Endothelial cell of umbilical vein (primary cell): ENCODE measurements at regions not wholly inside any gene's neighbourhood (a gene's known extent, or its start where the extent isn't known, plus 50 kb on each side); places are given as distances from the start of the nearest gene placed in this dataset.

Experiments used
- BruUV-seq: library from RNA; stranded (reverse); fragments of 400-500 nt; replicated peaks from 2 replicates; lab custom pipeline; 2021; lab: Mats Ljungman, UMichigan
- CTCF ChIA-PET: fragments of 300-600, 350-600 bp; sonication (Branson Sonifier 250); formaldehyde crosslinking; loops from one replicate; lab custom pipeline; 2021; ENCODE audit warnings: antibody characterized with exemption, inconsistent platforms; lab: Charles Lee
- POLR2A ChIA-PET: fragments of 300-600, 350-600 bp; sonication (Branson Sonifier 250); formaldehyde crosslinking; loops from one replicate; lab custom pipeline; 2021; ENCODE audit warnings: antibody characterized with exemption, inconsistent platforms; lab: Charles Lee
- DNase-seq: peaks from one replicate; pipeline ENCODE4 v3.0.0-alpha.2; 2011; ENCODE audit warnings: low read depth, low spot score
- FAIRE-seq: peaks from 2 replicates; lab custom pipeline; 2011; peaks lifted over from hg19 to GRCh38; lab: Jason Lieb, UNC
- H2AFZ ChIP-seq: 2 replicates; pipeline ENCODE4 v1.6.0; 2012; ENCODE audit warnings: low read depth, low read length, control low read depth, inconsistent platforms
- H3K27ac ChIP-seq: 2 replicates; pipeline ENCODE4 v1.5.1; 2011; ENCODE audit warnings: low read depth, mild to moderate bottlenecking, control low read depth, low read length, moderate library complexity; ENCODE audit not compliant: insufficient read depth
- H3K27me3 ChIP-seq, 2 experiments: 2 replicates each; pipeline versions ENCODE4 v1.6.0 to v1.6.1; 2011; ENCODE audit warnings: low read length in 2 of 2, mixed read lengths in 1 of 2; ENCODE audit not compliant: control insufficient read depth in 2 of 2, insufficient read depth in 2 of 2
- H3K36me3 ChIP-seq, 2 experiments: 2 replicates in 1 of 2; 3 replicates in 1 of 2; pipeline ENCODE4 v1.5.1; 2011; ENCODE audit warnings: low read length in 2 of 2, mild to moderate bottlenecking in 1 of 2, moderate library complexity in 1 of 2; ENCODE audit not compliant: control insufficient read depth in 2 of 2, insufficient read depth in 2 of 2; ENCODE audit errors: extremely low read depth in 1 of 2
- H3K4me1 ChIP-seq: 3 replicates; pipeline ENCODE4 v1.5.1; 2011; ENCODE audit warnings: mild to moderate bottlenecking, low read length; ENCODE audit not compliant: control insufficient read depth, insufficient read depth; ENCODE audit errors: extremely low read depth
- H3K4me2 ChIP-seq: 2 replicates; pipeline ENCODE4 v1.6.1; 2011; ENCODE audit warnings: low read length, control low read depth, mixed read lengths; ENCODE audit not compliant: insufficient read depth
- H3K4me3 ChIP-seq, 3 experiments: fragments of 200-600 bp in 1 of 3; sonication (generic), shearing (Covaris generic) in 1 of 3; replicated peaks in 1 of 3; 2 replicates each; pipeline ENCODE4 v1.5.1; 2011 to 2016; ENCODE audit warnings: control low read depth in 3 of 3, low read length in 3 of 3, mild to moderate bottlenecking in 2 of 3, inconsistent platforms in 1 of 3, low read depth in 1 of 3, moderate library complexity in 1 of 3; ENCODE audit not compliant: insufficient read depth in 1 of 3
- H3K79me2 ChIP-seq: 2 replicates; pipeline ENCODE4 v1.6.0; 2012; ENCODE audit warnings: low read length, inconsistent platforms; ENCODE audit not compliant: control insufficient read depth, insufficient read depth
- H3K9ac ChIP-seq: replicated peaks from 2 replicates; pipeline ENCODE3; 2011; ENCODE audit warnings: low read length, control low read depth; ENCODE audit not compliant: insufficient read depth; ENCODE audit errors: extremely low read depth
- H3K9me1 ChIP-seq: replicated peaks from 3 replicates; pipeline ENCODE4 v1.6.0; 2011; ENCODE audit warnings: mild to moderate bottlenecking, low read length; ENCODE audit not compliant: control insufficient read depth, insufficient read depth; ENCODE audit errors: extremely low read depth
- H3K9me3 ChIP-seq: replicated peaks from 2 replicates; pipeline ENCODE4 v1.5.1; 2012; ENCODE audit warnings: low read length, inconsistent platforms; ENCODE audit not compliant: control insufficient read depth, insufficient read depth
- H4K20me1 ChIP-seq: replicated peaks from 2 replicates; pipeline ENCODE3; 2011; ENCODE audit warnings: mild to moderate bottlenecking, low read length; ENCODE audit not compliant: control insufficient read depth, insufficient read depth; ENCODE audit errors: extremely low read depth
- CTCF ChIP-seq, 2 donors: IDR thresholded peaks; 1 replicate in 1 of 2; 2 replicates in 1 of 2; pipeline ENCODE4 v1.5.1; 2011; ENCODE audit warnings: low read length in 2 of 2, mild to moderate bottlenecking in 2 of 2, moderate library complexity in 2 of 2, control low read depth in 1 of 2, inconsistent platforms in 1 of 2, low read depth in 1 of 2; ENCODE audit not compliant: insufficient read depth in 1 of 2; ENCODE audit errors: extremely low read depth in 1 of 2
- EZH2 ChIP-seq: IDR thresholded peaks from 2 replicates; pipeline ENCODE4 v1.6.1; 2012; ENCODE audit warnings: borderline replicate concordance, low read depth, mild to moderate bottlenecking, moderate library complexity, low read length, inconsistent platforms; ENCODE audit not compliant: severe bottlenecking
- FOS ChIP-seq: IDR thresholded peaks from 2 replicates; pipeline ENCODE4 v1.6.1; 2011; ENCODE audit warnings: mild to moderate bottlenecking, low read length, moderate library complexity, borderline replicate concordance; ENCODE audit not compliant: insufficient read depth
- GATA2 ChIP-seq: IDR thresholded peaks from 2 replicates; pipeline ENCODE4 v1.7.0; 2011; ENCODE audit warnings: low read depth, mild to moderate bottlenecking, moderate library complexity, mixed read lengths, low read length; ENCODE audit not compliant: insufficient read length, insufficient read depth
- JUN ChIP-seq: IDR thresholded peaks from 2 replicates; pipeline ENCODE4 v1.6.1; 2011; ENCODE audit warnings: borderline replicate concordance, low read depth; ENCODE audit not compliant: insufficient read length, insufficient read depth
- MYC ChIP-seq: IDR thresholded peaks from one replicate; pipeline ENCODE4 v1.6.1; 2011; ENCODE audit warnings: mild to moderate bottlenecking, low read depth, low read length
- POLR2A ChIP-seq: IDR thresholded peaks from 2 replicates; pipeline ENCODE4 v1.6.1; 2012; ENCODE audit warnings: low read depth, mild to moderate bottlenecking, control low read depth, low read length
- POLR2AphosphoS5 ChIP-seq: IDR thresholded peaks from 2 replicates; pipeline ENCODE4 v1.6.1; 2012; ENCODE audit warnings: low read depth, mild to moderate bottlenecking, control low read depth, low read length, moderate library complexity; ENCODE audit not compliant: insufficient read depth
- dilution Hi-C: fragments of 300-500 bp; cut with MboI; formaldehyde crosslinking; loops from one replicate; pipeline ENCODE4 v1.15.0; 2019; ENCODE audit warnings: low sequenced_read_pairs; ENCODE audit not compliant: extremely low pct_ligation_motif_present
- intact Hi-C: fragments of 100-400 bp; cut with micrococcal nuclease; formaldehyde crosslinking; loops from one replicate; pipeline ENCODE4 v1.10.0; 2022
- TF ChIP-seq, protein P1 (sequence below): IDR thresholded peaks from 2 replicates; pipeline ENCODE4 v1.6.1; 2011; ENCODE audit not compliant: insufficient read depth, insufficient read length

DNA sequence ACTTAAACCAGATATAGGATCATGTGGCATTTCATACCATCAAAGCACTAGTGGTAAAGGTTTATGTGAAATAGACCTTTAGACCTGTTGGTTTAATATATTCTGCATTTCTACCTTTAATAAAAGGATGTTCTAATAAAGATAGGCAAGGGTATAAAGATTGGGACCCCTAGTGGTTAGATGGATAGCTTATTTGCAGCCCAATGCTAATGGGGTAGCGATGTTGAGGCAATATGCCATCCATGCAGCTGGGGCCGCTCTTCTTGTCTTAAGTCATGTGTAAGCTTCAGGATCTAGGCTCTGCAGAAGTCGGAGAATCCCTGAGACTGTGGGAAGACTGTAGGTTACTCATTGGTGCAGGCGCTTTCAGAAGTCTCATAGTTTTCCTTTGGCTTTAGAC, 114.9 kb downstream of the ICOS start:
- Histone ChIP-seq H3K4me1 (no peaks in the 10 kb centered on the region), H3K27me3 (peaks cover 15 to 28% of the 10 kb centered on the region in 2 experiments), H3K36me3 (no peaks in the 10 kb centered on the region), H3K4me3 (no peak overlapping the region), H3K27ac (no peak overlapping the region), H3K4me2 (no peak overlapping the region), H3K9ac (no peak overlapping the region), H3K9me1 (no peaks in the 10 kb centered on the region), H3K9me3 (no peaks in the 10 kb centered on the region), H2AFZ (no peak overlapping the region), H3K79me2 (no peaks in the 10 kb centered on the region), H4K20me1 (no peaks in the 10 kb centered on the region)
- ChIA-PET CTCF (interaction anchor here (0.5 to 2.7 kb wide), 14 partner anchors 10 to 1885 kb away, joined by 3 to 14 read pairs (median 5); no protein-coding TSS in a partner anchor), POLR2A (no interaction called here)
- dilution Hi-C loops = no loop called here
- intact Hi-C loops = no loop called here
- TF ChIP-seq JUN = no peak
- peak; percentile 21 to 31 for TF ChIP-seq CTCF (IDR thresholded peaks at IDR 0.05; ENCODE audit: extremely low read depth in 1 of 2, insufficient read depth in 1 of 2, low read depth in 1 of 2, low read length in 2 of 2)
- BruUV-seq = no TSS peak
- DNase-seq (peak; percentile 14), FAIRE-seq (no peak)

DNA sequence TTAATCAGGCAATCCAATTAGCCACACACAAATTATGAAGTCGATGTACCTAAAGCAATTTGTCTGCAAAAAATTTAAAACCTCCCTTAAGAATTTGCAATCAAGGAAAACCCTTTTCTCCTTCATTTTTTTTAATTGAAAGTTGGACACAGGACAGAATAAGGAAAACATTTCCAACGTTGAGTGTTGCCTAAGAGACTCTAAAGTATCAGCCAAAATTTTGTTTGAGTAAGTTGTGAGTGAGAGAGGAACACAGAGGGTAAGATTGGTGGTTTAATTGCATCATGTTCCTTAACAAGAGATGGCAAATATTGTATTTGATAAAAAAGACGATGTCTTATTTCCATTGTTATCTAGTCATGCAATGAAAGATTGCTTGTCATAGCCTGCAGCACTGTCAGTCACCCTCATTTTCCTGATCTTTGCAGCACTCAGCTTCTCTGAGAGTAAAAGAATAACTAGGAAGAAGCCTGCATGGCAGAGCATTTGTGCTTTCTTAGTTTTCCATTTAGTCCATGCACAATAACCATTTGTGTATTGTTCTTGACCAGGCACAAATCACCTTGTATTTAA, 115.5 kb downstream of the ICOS start:
- Histone ChIP-seq H3K9ac (no peak overlapping the region), H3K36me3 (no peaks in the 10 kb centered on the region), H3K4me2 (no peak overlapping the region), H2AFZ (no peak overlapping the region), H3K27ac (no peak overlapping the region), H3K79me2 (no peaks in the 10 kb centered on the region), H3K9me3 (no peaks in the 10 kb centered on the region), H4K20me1 (no peaks in the 10 kb centered on the region), H3K4me1 (no peaks in the 10 kb centered on the region), H3K4me3 (no peak overlapping the region), H3K9me1 (no peaks in the 10 kb centered on the region), H3K27me3 (peaks cover 13 to 28% of the 10 kb centered on the region in 2 experiments)
- TF ChIP-seq JUN (no peak), POLR2A (no peak), FOS (no peak), EZH2 (no peak), MYC (no peak), POLR2AphosphoS5 (no peak), GATA2 (no peak), CTCF (IDR thresholded peaks at IDR 0.05; ENCODE audit: extremely low read depth in 1 of 2, insufficient read depth in 1 of 2, low read depth in 1 of 2, low read length in 2 of 2) (no peak)
- TF ChIP-seq, protein P1, sequence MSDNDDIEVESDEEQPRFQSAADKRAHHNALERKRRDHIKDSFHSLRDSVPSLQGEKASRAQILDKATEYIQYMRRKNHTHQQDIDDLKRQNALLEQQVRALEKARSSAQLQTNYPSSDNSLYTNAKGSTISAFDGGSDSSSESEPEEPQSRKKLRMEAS = no peak
- intact Hi-C loops (no loop called here), dilution Hi-C loops (no loop called here)
- BruUV-seq = no TSS peak
- ChIA-PET CTCF (interaction anchor here (0.5 to 2.7 kb wide), 10 partner anchors 10 to 1885 kb away, joined by 3 to 14 read pairs (median 6); no protein-coding TSS in a partner anchor), POLR2A (no interaction called here)
- FAIRE-seq (no peak), DNase-seq (no peak)
